Sigmoid colon (tissue), 4 donors: ENCODE measurements at regions not wholly inside any gene's neighbourhood (a gene's known extent, or its start where the extent isn't known, plus 50 kb on each side); places are given as distances from the start of the nearest gene placed in this dataset.

Source experiments
- EP300 ChIP-seq, 4 donors: sonication (generic); formaldehyde crosslinking; IDR thresholded peaks; one replicate each; pipeline ENCODE4 v1.6.1; 2017; ENCODE audit warnings: antibody characterized with exemption in 4 of 4
- POLR2A ChIP-seq, 2 donors: fragments of 450-650 bp; IDR thresholded peaks; one replicate each; pipeline ENCODE4 v1.6.1; 2016; ENCODE audit warnings: antibody characterized with exemption in 2 of 2, mild to moderate bottlenecking in 2 of 2, moderate library complexity in 2 of 2
- POLR2AphosphoS5 ChIP-seq, 4 donors: sonication (generic); formaldehyde crosslinking; IDR thresholded peaks; one replicate each; pipeline ENCODE4 v1.6.1; 2017; ENCODE audit warnings: antibody characterized with exemption in 4 of 4
- TF ChIP-seq, protein P1 (sequence below), 4 experiments: fragments of 450-650 bp in 3 of 4; fragments of 200-600 bp in 1 of 4; IDR thresholded peaks; one replicate each; pipeline ENCODE4 v1.5.1; 2016 to 2019; ENCODE audit warnings: antibody characterized with exemption in 4 of 4, mild to moderate bottlenecking in 3 of 4, moderate library complexity in 2 of 4

DNA sequence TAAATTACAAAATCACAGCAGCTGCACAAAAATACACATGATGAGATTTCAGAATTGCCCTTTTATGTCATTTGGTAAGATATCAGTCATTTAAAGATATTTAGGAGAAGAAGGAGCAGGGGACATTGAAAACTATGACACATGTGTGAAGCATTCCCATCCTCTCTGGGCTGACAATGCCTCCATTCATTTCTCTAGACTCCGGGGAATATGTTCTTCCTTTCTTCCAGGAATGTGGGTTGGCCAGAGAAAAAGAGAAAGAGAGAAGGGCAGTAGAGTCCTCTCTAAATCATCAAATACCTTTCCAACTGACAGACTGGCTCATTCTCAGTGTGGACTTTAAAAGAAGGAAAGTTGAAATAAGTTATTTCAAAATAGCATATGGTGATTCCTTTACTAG, 205.6 kb upstream of the ADAMTSL1 start:
- TF ChIP-seq, protein P1, sequence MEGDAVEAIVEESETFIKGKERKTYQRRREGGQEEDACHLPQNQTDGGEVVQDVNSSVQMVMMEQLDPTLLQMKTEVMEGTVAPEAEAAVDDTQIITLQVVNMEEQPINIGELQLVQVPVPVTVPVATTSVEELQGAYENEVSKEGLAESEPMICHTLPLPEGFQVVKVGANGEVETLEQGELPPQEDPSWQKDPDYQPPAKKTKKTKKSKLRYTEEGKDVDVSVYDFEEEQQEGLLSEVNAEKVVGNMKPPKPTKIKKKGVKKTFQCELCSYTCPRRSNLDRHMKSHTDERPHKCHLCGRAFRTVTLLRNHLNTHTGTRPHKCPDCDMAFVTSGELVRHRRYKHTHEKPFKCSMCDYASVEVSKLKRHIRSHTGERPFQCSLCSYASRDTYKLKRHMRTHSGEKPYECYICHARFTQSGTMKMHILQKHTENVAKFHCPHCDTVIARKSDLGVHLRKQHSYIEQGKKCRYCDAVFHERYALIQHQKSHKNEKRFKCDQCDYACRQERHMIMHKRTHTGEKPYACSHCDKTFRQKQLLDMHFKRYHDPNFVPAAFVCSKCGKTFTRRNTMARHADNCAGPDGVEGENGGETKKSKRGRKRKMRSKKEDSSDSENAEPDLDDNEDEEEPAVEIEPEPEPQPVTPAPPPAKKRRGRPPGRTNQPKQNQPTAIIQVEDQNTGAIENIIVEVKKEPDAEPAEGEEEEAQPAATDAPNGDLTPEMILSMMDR (IDR thresholded peaks at IDR 0.05): no peak
- TF ChIP-seq POLR2A (IDR thresholded peaks at IDR 0.05) (no peak), EP300 (IDR thresholded peaks at IDR 0.05) (no peak), POLR2AphosphoS5 (IDR thresholded peaks at IDR 0.05) (no peak)
